GM18520 (cell line): ENCODE measurements at regions not wholly inside any gene's neighbourhood (a gene's known extent, or its start where the extent isn't known, plus 50 kb on each side); places are given as distances from the start of the nearest gene placed in this dataset.

Experiments used
- ATAC-seq: cut with Tn5 transposase; IDR thresholded peaks from one replicate; pipeline ENCODE4 v1.9.1; 2021; ENCODE audit not compliant: unreplicated experiment

- no peak for ATAC-seq
These were observed 180.5 kb downstream of the TGFB2 start for GRCh38 chr1:218525451-218526197.

GRCh38 chr1:218526198-218526580 lies 181.1 kb downstream of the TGFB2 start:
- no peak for ATAC-seq

- no peak for ATAC-seq
These were observed 182.6 kb downstream of the TGFB2 start for GRCh38 chr1:218527737-218528136.

- ATAC-seq, result no peak
These were observed 184.6 kb downstream of the TGFB2 start for GRCh38 chr1:218529646-218530300.

- ATAC-seq, result no peak
These were observed 186.8 kb downstream of the TGFB2 start for GRCh38 chr1:218531936-218532335.

GRCh38 chr1:218536296-218536986 lies 191.3 kb downstream of the TGFB2 start:
- ATAC-seq, result no peak

GRCh38 chr1:218537122-218537913 lies 192.2 kb downstream of the TGFB2 start:
- no peak for ATAC-seq

- no peak for ATAC-seq
These were observed 193.2 kb downstream of the TGFB2 start for GRCh38 chr1:218538341-218538740.

GRCh38 chr1:218546314-218546713 lies 201.2 kb downstream of the TGFB2 start:
- ATAC-seq, result no peak

GRCh38 chr1:218547957-218548730 lies 203.0 kb downstream of the TGFB2 start:
- no peak for ATAC-seq

- no peak for ATAC-seq
These were observed 203.6 kb downstream of the TGFB2 start for GRCh38 chr1:218548764-218549163.

GRCh38 chr1:218553197-218553596 lies 208.1 kb downstream of the TGFB2 start:
- no peak for ATAC-seq

GRCh38 chr1:218556016-218556415 lies 210.9 kb downstream of the TGFB2 start:
- no peak for ATAC-seq

GRCh38 chr1:218557731-218558130 lies 212.6 kb downstream of the TGFB2 start:
- no peak for ATAC-seq

- ATAC-seq, result no peak
These were observed 213.2 kb downstream of the TGFB2 start for GRCh38 chr1:218558271-218558810.

- no peak for ATAC-seq
These were observed 220.2 kb downstream of the TGFB2 start for GRCh38 chr1:218565377-218565776.

GRCh38 chr1:218568962-218569550 lies 223.9 kb downstream of the TGFB2 start:
- no peak for ATAC-seq

- ATAC-seq, result no peak
These were observed 225.3 kb downstream of the TGFB2 start for GRCh38 chr1:218570456-218570855.

- no peak for ATAC-seq
These were observed 226.4 kb downstream of the TGFB2 start for GRCh38 chr1:218571491-218571890.

GRCh38 chr1:218572050-218572449 lies 226.9 kb downstream of the TGFB2 start:
- ATAC-seq, result no peak
